AG04449 (cell line): ENCODE measurements at regions not wholly inside any gene's neighbourhood (a gene's known extent, or its start where the extent isn't known, plus 50 kb on each side); places are given as distances from the start of the nearest gene placed in this dataset.

Source experiments
- CTCF ChIA-PET: fragments of 350-600 bp; formaldehyde crosslinking; extraction: SDS; loops from one replicate; lab custom pipeline; 2021; ENCODE audit warnings: antibody characterized with exemption; lab: Yijun Ruan, JAX
- POLR2A ChIA-PET: fragments of 400-600, 350-600 bp; formaldehyde crosslinking; extraction: SDS; loops from one replicate; lab custom pipeline; 2020; ENCODE audit warnings: antibody characterized with exemption, inconsistent platforms; lab: Yijun Ruan, JAX
- DNase-seq: peaks from one replicate; pipeline ENCODE4 v3.0.0-alpha.2; 2010; ENCODE audit warnings: low read depth, low spot score
- H3K4me3 ChIP-seq: 2 replicates; pipeline ENCODE4 v1.5.1; 2011; ENCODE audit warnings: low read depth, mild to moderate bottlenecking, control low read depth, low read length
- CTCF ChIP-seq: IDR thresholded peaks from one replicate; pipeline ENCODE4 v1.5.1; 2011; ENCODE audit warnings: mild to moderate bottlenecking, moderate library complexity, low read length, control low read depth, inconsistent platforms; ENCODE audit not compliant: insufficient read depth; ENCODE audit errors: missing control alignments

GRCh38 chr2:236663287-236664101 lies 93.9 kb downstream of the ACKR3 start:
- DNase-seq = no peak
- H3K4me3 ChIP-seq = no peak overlapping the region
- ChIA-PET POLR2A (no interaction called here), CTCF (no interaction called here)
- TF ChIP-seq CTCF = no peak

- no peak overlapping the region for H3K4me3 ChIP-seq
- no peak for TF ChIP-seq CTCF
- no peak for DNase-seq
- ChIA-PET POLR2A (no interaction called here), CTCF (no interaction called here)
These were observed 94.5 kb downstream of the ACKR3 start for GRCh38 chr2:236664136-236664535.

- CTCF ChIA-PET = interaction anchor here (0.6 kb wide), 1 partner anchor 312 kb away, joined by 3 read pairs; no protein-coding TSS in a partner anchor
- no peak overlapping the region for H3K4me3 ChIP-seq
- POLR2A ChIA-PET = no interaction called here
- DNase-seq = no peak
- TF ChIP-seq CTCF = no peak
These were observed 95.5 kb downstream of the ACKR3 start for GRCh38 chr2:236665101-236665500.

GRCh38 chr2:236665572-236666118 lies 96.0 kb downstream of the ACKR3 start:
- no peak for TF ChIP-seq CTCF
- no peak overlapping the region for H3K4me3 ChIP-seq
- CTCF ChIA-PET = interaction anchor here (0.6 kb wide), 1 partner anchor 313 kb away, joined by 3 read pairs; no protein-coding TSS in a partner anchor
- no peak for DNase-seq
- POLR2A ChIA-PET = no interaction called here

- H3K4me3 ChIP-seq = no peak overlapping the region
- CTCF ChIA-PET = no interaction called here
- TF ChIP-seq CTCF = no peak
- POLR2A ChIA-PET = no interaction called here
- no peak for DNase-seq
These were observed 97.1 kb downstream of the ACKR3 start for GRCh38 chr2:236666646-236667204.

GRCh38 chr2:236667526-236667925 lies 97.9 kb downstream of the ACKR3 start:
- ChIA-PET POLR2A (no interaction called here), CTCF (no interaction called here)
- no peak for DNase-seq
- no peak overlapping the region for H3K4me3 ChIP-seq
- TF ChIP-seq CTCF = no peak
